Transverse colon (tissue), 3 donors: ENCODE measurements at regions not wholly inside any gene's neighbourhood (a gene's known extent, or its start where the extent isn't known, plus 50 kb on each side); places are given as distances from the start of the nearest gene placed in this dataset.

Experiments
- CTCF ChIP-seq, 5 experiments: fragments of 200-600 bp in 3 of 5; fragments of 450-650 bp in 2 of 5; sonication (generic) in 3 of 5; IDR thresholded peaks; 1 replicate in 2 of 5; 2 replicates in 3 of 5; pipeline ENCODE4 v1.5.1; 2016 to 2017; ENCODE audit warnings: antibody characterized with exemption in 5 of 5, inconsistent platforms in 3 of 5, mild to moderate bottlenecking in 2 of 5, moderate library complexity in 1 of 5
- POLR2A ChIP-seq: fragments of 450-650 bp; IDR thresholded peaks from one replicate; pipeline ENCODE4 v1.6.1; 2016; ENCODE audit warnings: antibody characterized with exemption, mild to moderate bottlenecking, moderate library complexity

GRCh38 chr2:211157856-211158463 lies 601.6 kb downstream of the CPS1 start:
- TF ChIP-seq CTCF (IDR thresholded peaks at IDR 0.05) (peak; percentile 62 to 83 (median 72)), POLR2A (no peak)
